GM21360 (cell line): ENCODE measurements at regions not wholly inside any gene's neighbourhood (a gene's known extent, or its start where the extent isn't known, plus 50 kb on each side); places are given as distances from the start of the nearest gene placed in this dataset.

Source experiments
- ATAC-seq: cut with Tn5 transposase; IDR thresholded peaks from one replicate; pipeline ENCODE4 v1.9.1; 2021; ENCODE audit warnings: mild to moderate bottlenecking, moderate library complexity; ENCODE audit not compliant: unreplicated experiment

- ATAC-seq, result no peak
Measured at GRCh38 chr14:42703501-42703900, 1096.8 kb downstream of the LRFN5 start.

DNA sequence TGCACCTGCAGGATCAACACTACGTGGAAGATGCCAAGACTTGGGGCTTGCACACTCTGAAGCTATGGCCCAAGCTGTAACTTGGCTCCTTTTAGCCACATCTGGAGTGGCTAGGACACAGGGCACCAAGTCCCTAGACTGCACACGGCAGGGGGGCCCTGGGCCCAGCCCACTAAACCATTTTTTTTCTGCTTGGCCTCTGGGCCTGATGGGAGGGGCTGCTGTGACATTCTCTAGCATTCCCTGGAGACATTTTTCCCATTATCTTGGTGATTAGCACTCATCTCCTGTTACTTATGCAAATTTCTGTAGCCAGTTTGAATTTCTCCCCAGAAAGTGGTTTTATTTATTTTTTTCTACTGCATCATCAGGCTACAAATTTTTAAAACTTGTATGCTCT is 1080.7 kb downstream of the LRFN5 start:
- ATAC-seq, result no peak

DNA sequence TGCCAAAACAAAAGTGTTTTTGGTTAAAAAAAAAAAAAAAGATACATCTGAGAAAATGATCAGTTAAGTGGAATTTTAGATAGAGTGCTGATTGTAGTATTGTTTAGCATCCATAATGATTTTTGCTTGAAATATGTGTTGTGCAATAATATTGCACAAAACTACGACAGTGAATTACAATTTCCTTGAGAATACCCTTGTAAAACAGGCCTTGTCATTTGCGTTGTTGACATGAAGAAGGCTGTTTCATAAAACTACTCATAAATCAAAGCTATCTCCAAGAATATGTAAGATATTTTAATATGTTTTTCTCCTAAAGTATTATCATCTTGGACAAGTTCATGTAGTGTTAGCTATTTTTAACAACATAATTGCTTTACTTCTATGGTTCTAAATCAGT is 1077.0 kb downstream of the LRFN5 start:
- no peak for ATAC-seq

DNA sequence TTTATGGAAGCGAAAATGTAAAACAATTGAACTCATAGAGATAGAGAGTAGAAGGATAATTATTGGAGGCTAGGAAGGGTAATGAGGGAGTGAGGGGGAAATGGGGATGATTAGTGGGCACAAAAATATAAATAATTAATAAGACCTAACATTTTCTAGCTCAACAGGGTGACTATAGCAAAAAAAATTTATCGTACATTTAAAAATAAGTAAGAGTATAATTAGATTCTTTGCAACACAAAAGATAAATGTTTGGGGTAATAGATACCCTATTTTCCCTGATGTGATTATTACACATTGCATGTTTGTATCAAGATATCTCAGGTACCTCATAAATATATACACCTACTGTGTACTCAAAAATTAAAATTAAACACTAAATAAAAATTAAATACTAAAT is 1070.0 kb downstream of the LRFN5 start:
- no peak for ATAC-seq

DNA sequence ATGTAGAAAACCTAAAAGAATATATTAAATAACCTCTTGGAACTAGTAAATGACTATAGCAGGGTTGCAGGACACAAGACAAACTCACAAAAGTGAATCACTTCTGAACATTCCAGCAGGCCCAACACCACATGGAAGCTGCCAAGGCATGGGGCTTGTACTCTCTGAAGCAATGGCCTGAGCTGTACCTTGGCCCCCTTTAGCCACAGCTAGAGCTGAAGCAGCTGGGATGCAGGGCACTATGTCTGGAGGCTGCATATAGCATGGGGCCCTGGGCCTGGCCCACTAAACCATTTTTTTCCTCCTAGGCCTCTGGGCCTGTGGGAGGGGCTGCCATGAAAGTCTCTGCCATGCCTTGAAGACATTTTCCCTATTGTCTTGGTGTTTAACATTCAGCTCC is 1067.3 kb downstream of the LRFN5 start:
- no peak for ATAC-seq

DNA sequence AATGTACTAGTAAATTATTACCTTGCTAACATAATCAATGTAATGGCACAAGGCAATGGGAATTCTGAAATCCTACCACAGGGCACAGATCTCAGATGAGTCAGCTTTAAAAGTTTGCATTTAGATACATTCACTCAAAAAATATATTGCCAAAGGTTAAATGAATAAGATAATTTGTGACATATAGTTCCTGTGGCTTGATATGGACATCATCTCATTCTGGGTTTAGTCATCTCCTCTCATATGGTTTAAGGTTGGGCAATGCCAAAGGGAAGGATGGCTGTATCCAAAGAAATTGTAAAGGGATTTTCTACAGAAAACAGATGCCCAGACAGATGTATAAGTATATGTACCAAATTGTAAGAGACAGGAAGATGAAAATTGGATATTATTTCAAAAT is 1065.0 kb downstream of the LRFN5 start:
- no peak for ATAC-seq

DNA sequence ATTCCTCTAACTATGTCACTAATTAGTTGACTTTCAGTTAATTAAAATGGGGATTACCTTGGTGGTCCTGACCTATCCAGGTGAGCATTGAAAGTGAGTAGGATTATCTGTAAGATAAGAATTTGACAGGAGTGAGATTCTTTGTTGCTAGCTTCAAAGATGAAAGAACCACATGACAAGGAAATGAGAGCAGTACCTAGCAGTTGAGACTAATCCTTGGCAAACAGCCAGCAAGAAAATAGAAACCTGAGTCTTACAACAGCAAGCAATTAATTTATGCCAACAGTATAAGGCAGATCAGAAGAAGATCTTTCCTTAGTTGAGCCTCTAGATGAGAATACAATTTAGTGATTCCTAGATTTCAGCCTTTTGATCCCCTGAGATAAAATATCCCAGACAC is 1058.4 kb downstream of the LRFN5 start:
- ATAC-seq, result no peak

- no peak for ATAC-seq
Measured at GRCh38 chr14:42664190-42664589, 1057.5 kb downstream of the LRFN5 start.

DNA sequence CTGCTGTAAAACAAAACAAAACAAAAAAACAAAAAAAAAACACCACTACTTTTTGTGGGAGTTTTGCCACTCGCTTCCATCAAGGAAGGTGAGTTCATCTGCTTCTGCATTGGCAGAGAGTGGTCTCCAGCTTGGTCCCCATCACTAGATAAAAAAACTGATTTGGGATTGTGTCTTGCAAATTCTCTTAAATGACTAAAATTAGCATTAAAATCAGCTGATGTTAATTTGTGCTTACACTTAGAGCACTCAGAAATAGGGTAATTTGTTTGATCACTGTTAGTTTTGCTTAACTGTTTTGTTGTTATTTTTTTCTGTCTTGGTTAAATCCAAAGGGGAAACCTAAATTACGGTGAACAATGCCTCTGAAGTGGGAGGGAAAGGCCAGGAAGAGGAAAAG is 1048.0 kb downstream of the LRFN5 start:
- ATAC-seq, result no peak

DNA sequence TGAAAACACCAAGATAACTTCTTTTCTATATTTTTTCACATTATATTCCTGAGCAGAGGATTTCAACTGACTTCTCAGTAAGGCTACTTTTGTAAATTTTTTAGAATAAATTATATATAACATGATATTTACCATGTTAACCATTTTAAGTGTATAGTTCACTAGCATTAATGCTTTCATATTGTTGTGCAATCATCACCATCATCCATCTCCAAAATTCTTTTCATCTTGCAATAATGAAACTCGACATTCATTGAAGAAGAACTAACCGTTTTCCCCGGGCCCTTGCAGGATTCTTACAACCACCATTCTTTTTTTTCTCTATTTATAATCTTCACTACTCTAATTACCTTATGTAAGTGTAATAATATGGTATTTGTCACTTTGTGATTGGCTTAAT is 1036.1 kb downstream of the LRFN5 start:
- ATAC-seq, result no peak

DNA sequence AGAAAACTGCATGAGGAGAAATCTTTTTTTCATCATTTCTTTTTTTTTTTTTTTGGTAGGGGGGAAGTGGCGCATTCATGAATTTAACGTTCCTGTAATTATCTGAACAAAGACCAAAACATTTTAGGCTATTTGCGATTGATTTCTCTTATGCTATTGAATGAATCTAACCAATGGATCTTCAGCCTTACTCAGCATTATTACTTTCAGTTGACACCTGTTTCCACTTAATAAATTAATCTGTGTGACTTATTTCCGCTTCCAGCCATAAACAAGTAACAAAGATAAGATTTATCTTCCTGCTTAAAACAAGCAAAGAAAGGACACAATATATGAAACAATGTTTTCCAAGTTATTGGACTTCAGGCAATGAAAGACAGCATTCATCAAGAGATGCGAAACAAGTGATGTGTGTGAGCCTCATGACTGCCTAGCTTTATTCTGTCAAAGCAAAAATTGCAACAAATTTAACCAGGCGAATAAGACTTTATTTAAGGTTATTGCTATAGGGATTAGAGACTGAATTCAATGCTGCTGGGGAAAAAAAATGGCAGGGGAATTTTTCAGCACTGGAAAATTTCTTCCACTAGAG is 1026.9 kb downstream of the LRFN5 start:
- ATAC-seq, result no peak

GRCh38 chr14:42629553-42629952 is 1022.9 kb downstream of the LRFN5 start:
- ATAC-seq, result no peak

DNA sequence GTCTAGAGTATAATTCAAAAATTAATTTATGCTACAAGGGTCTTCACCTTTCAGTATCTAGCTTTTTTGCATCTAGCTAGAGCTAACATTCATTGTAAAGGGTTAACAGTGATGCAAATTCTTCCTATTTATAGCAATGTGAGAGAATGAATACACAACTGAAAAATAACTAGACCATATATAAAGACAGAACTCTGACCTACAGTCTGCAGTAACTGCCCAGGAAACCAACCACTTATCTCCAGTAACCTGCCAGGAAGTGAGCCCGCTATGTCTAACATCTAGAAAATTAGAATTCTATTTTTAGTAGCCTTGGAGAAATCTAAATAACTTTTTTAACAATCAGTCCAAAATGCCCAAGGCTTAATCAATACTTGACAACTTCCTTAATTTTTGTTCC is 1021.9 kb downstream of the LRFN5 start:
- ATAC-seq, result peak; percentile 63

GRCh38 chr14:42626986-42627385 is 1020.3 kb downstream of the LRFN5 start:
- no peak for ATAC-seq

DNA sequence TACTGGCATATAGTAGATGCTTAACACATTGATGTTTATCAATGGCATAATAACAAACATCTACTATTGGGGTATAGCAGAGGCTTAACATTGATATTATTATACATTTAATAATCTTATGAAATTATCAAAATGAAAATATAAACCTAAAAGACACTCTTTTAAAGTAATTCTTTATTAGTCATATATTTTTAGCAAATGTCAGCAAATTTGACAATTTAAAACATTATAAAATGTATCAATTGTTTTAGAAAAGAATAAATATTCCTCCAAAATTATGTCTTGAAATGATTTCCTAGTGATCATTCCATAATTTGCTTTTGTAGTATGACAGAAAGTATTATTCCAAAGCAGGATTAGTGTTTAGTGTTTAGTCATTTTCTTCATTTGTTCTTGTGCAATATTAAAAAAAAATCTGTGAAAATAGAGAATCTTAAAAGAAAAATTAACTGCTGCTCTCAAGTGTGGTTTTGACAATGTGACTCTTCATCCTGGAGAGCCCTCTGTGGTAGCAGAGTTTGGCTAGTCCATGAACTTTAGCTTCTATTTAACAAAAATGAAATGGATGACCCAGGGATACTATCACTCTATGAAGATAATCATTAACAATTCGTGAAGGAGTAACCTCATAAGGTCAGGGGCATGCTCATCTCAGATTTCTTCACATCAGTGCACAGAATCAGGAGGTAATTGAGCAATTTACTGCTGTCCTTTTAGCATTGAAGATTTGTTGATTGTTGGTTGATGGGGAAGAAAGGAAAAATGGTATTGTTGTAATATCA is 1018.5 kb downstream of the LRFN5 start:
- ATAC-seq, result no peak

- no peak for ATAC-seq
Measured at GRCh38 chr14:42617005-42617404, 1010.3 kb downstream of the LRFN5 start.

DNA sequence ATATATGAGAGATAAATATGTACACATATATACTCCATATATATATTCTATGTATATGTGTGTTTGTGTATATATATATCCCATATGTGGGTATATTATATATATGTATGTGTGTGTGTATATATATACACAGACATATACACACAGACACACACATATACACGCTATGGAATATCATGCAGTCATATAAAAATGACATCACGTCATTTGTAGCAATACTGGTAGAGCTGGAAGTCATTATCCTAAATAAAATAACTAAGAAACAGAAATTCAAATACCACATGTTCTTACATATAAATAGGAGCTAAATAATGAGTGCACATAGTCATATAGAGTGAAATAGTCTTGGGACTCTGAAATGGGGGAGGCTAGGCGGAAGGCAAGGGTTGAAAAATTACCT is 1000.2 kb downstream of the LRFN5 start:
- no peak for ATAC-seq

DNA sequence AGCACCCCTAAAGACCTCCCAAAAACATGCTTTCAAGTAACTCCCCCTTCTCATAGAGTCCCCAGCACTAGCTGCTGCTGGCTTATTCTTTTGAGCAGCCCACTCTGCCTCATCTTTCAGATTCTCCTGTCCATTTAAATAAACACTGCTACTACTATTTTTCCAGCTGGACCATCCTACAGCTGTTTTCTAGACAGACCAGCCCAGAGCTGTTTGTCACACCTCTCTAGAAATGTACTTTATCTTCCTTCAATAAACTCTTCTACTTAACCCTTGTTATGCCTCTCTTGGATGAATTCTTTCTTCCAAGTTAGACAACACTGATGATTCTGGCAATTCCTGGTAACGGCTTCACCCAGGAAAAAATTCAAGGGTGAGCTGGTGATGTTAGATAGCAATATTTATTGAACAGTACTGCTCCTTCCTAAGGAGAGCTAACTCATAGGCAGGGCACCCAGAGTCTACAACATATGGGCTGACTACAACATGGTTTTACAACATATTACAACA is 995.7 kb downstream of the LRFN5 start:
- ATAC-seq, result no peak

DNA sequence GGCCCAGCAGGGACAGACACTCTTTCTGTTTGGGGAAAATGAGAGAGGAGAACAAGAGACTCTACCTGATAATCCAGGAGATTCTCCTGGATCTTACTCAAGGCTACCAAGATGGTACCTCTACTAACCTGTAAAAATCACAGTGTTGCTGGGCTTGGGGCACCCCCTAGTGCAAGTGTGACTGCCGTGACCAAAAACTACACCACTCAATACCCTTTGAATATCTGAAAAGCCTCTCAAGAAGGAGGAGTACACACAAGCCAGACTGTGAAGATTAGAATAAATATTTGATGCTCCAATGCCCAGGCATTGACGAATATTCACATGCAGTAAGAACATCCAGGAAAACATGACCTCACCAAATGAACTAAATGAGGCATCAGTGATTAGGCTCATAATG is 965.4 kb downstream of the LRFN5 start:
- no peak for ATAC-seq

GRCh38 chr14:42569227-42569626 is 962.6 kb downstream of the LRFN5 start:
- no peak for ATAC-seq

GRCh38 chr14:42565556-42565955 is 958.9 kb downstream of the LRFN5 start:
- no peak for ATAC-seq

DNA sequence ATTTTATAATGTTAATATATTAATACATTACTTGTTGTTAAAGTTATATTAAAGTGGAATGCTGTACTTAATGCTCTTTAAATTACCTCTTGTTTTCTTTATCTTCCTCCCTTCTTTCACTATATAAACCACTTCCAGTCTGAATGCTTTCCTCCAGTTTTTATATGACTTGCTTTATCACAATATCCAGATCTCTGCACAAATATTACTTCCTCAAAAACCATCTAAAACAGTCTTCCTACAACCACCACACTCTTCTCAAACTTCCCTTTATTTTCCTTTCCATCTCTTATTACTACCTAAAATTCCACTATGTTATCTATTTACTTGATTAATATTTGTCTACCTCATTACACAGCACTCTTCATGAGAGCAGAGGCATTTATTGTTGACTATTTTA is 956.6 kb downstream of the LRFN5 start:
- no peak for ATAC-seq

DNA sequence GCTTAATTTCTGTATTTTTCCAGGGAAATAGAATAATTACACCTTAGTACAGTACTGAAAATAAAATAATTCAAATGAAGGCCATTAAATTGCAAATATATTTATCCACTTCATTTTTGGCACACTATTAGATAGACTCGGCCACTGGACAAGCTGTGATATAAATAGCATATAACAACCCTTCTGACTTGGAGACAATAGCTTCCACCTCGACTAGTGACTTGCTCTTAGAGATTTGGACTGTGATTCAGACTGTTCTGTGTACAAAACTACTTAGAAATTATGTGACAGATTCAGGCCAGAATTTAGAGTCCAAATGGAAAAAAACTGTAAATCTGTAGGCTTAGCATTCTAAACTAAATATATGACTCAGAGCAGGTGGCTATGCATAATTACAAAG is 949.9 kb downstream of the LRFN5 start:
- no peak for ATAC-seq
